Stimulated activated naive CD4-positive, alpha-beta T cell treated with Interleukin-2 at 50 U/mL for 16 hours (primary cell): ENCODE measurements at regions not wholly inside any gene's neighbourhood (a gene's known extent, or its start where the extent isn't known, plus 50 kb on each side); places are given as distances from the start of the nearest gene placed in this dataset.
"Not testable (repeated sequence)": the region's sequence is repeated elsewhere in the genome, so short reads cannot be mapped to it uniquely, and the experiment has no call there.

Experiments used
- DNase-seq: peaks from one replicate; lab custom pipeline; 2025; lab: John Stamatoyannopoulos, UW

DNA sequence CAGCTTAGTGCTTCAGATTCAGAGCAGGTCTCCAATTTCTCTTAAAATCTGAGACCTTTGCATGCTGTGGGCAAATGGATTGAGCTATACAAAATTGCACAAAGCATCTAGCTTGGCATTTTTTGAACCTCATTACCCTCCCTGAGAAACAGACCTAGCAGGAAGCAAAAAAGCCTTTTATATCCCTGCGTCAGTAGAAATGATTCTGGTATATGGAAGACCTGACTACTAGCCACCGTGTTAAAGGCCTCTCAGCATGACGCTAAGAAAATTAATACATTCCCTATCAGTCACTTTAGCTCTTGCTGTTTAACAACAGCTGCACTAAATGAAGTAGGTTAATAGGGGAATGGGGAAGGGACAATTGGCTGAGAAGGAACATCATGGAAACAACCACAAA, 110.7 kb upstream of the SMLR1 start:
- DNase-seq, result no peak

DNA sequence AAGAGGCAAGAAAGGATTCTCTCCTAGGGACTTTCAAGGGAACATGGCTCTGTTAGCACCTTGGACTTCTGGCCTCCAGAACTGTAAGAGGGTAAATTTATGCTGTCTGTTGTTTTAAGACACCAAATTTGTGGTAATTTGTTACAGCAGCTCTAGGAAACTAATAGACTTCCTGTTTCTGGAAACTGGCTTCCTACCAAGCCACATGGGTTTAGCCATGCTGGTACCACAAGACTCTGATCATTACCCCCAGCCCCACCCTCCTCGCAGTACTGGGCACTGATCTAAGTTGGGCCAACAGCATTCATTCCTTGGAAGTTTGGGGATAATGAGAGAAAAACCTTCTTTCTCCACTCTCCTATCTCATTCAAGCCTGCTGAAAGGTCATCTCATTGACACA, 109.5 kb upstream of the SMLR1 start:
- no peak for DNase-seq

DNA sequence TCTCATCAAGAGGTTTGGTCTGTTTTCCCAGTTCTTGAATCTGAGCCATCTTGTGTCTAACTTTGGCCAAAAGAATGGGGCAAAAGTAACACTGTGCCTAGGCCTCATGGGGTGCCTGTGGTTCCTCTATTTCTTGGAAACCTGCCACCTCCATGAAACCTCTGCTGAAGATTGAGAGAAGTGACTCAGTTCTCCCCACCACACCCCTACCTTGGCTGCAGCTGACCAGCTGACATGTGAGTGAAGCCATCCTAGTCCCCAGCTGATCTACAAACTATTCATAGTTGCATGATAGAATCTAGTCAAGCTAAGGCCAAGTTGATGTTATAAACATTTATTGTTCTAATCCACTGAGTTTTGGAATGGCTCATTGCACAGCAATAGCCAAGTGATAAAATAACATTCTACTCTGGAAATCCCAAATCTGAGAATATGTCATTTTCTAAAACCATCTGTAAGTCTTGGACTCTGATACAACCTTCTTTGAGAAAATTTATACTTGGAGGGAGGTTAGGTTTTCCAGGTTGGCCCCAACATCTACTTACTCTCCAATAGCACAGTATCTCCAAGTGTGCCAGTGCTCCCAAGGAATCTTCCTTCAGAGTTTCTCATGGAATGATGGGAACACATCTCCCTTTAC, 107.0 kb upstream of the SMLR1 start:
- DNase-seq, result no peak

DNA sequence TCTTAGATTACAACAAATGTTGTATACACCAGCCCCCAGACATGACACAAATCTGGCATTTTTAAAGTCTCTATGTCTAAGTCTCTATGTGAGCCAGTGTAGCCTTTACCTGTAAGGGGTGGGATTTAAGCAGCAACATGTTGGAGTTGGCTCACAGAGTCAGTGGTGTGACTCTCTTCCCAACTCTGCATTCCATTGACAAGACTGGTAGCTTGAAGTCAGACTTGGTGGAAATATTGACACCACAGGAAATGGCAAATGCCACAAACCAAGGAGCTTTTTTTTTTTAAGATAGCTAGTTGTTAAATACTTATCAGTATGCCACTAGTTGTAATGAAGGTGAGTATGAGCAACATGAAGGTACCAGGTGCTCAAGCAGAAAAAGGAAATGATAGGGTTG, 103.1 kb upstream of the SMLR1 start:
- no peak for DNase-seq

DNA sequence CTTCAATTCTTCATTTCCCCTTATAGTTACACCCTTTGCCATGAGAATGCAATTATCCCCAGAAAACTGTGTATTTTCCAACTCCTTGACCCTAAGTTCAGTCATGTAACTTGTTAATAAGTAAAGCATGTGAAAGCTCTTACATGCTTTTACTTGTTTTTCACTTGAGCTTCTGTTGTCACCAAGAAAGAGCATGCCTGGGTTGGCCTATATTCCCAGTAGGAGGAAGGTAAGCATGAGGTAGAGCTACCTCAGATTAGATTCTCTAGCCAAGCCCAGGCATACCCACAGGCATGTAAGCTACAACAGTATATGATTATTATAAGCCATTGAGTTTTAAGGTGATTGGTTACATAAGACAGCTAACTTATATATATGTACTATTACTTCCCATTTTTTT, 101.7 kb upstream of the SMLR1 start:
- no peak for DNase-seq

DNA sequence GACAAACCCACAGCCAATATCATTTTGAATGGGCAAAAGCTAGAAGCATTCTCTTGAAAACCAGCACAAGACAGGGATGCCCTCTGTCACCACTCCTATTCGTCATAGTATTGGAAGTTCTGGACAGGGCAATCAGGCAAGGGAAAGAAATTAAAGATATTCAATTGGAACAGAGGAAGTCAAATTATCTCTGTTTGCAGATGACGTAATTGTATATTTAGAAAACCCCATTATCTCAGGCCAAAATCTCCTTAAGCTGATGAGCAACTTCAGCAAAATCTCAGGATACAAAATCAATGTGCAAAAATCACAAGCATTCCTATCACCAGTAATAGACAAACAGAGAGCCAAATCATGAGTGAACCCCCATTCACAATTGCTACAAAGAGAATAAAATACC, 99.1 kb upstream of the SMLR1 start:
- not testable (repeated sequence) for DNase-seq

DNA sequence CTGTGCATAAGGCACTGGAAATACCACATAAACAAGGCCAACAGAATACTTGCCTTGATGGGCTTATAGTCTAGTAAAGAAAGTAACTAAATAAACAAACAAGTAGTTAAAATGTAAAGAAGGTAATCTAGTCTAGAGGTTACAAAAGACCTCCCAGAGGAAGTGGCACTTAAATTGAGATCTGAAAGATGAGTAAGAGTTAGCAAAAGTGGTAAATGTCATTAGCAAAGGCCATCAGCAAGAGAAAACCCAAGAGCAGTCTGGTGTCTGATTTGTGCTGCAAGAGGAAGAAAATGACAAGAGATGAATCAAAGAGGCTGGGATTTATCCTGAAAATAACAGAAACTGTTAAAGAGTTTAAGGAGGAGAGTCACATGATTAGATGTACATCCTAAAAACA, 96.6 kb upstream of the SMLR1 start:
- DNase-seq, result no peak

DNA sequence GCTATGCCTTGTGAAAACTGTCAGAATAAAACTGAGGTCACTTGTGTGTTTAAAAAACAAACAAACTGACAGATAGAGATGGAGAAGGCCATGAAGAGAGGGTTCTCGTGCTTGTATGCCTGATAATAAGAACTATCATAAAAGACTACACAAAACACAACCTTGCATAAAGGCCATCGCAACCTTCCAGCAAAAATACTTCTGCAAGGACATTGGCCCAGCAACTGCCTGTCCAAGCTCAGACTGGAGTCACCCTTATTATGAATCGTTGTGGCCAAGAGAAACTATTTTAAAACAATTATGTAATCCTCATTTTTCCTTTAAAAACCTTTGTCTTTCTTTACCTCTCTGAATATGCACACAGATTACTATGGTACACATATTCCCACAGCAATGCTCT, 93.0 kb upstream of the SMLR1 start:
- no peak for DNase-seq

DNA sequence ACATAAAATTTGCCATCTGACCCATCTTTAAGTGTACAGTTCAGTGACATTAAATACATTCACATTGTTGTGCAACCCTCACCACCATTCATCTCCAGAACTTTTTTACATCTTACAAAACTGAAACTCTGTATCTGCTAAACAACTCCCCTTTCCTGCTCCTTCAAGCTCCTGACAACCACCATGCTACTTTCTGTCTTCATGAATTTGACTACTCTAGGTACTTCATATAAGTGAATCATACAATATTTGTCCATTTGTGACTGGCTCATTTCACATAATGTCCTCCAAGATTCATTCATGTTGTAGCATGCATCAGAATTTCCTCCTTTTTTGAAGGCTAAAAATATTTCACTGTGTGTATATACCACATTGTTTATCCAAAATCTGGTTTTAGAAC, 86.9 kb upstream of the SMLR1 start:
- DNase-seq, result no peak

DNA sequence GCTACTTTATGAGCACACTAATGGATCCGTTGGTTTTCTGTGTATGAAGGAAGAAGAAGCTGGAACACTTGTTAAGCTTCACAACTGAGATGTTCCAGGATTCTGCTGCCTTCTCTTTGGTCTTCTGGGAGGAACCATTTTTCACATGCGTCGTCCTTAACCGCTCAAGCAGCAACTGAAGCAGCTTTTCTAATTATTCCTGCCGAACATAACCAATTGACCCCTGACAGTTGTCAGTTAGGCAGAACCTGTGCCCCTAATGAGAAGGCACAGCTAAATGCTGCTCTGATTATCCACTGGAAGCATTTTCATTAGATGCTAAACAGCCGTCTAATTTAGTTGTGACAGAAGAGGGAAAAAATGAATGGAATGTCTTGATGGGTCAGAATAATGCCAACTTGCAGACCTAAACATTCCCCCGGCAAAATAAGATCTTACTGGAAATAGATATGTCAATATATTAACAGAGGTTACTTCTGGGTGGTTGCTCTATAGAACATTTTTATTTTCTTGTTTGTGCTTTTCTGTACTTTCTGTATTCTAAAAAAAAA, 85.0 kb upstream of the SMLR1 start:
- no peak for DNase-seq

DNA sequence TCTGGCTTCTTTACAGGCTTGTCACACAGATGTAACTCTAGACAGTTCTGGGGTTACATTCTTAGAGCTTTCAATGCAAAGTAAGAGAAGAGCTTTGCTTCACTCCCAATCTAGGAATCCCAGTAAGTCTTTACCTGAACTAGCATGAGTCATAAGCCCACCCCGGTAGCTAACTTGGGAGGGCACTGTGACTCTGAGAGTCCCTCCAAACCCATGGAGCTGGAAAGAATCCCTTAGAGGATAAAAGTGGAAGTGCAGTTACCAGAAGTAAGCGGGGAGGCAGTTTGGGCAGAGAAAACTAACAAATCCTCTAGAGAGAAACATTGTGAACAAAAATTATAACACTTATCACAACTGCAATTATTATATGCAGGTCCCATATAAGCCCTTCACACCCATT, 84.0 kb upstream of the SMLR1 start:
- DNase-seq, result no peak

DNA sequence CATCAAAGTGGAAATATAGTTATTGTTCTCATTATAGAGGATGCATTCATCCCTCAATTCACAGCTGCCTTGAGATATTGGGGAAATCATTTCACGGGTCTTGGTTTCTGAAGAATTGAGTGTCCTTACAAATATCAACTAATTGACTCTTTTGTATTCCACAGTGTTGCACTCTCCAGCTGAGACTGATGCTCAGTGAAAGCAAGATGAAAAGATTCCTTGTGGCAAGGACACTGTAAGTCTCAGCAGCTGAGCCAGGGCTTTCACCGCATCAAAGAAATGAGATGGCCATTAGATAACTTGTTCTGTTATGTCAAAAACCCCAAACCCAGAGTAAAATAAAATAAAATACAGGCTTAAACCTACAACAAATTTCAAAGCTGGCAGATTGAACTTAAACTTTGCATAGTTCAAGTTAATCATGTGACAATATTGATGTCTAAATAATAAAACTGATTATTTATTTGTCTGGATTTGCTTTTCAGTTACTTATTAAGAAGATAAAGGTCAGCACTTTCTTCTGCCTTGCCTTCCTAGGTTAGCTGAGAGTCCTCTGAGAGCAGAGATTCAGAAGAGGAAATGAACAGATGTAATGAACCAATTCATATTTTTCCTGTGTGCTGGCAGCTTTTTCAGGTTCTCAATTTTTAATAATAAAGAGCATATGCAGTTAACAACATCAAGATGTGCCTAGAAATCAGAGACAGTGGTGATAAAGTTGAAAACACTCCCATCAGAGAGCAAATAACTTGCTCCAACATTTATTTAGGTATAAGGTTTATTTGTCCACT, 82.4 kb upstream of the SMLR1 start:
- no peak for DNase-seq

DNA sequence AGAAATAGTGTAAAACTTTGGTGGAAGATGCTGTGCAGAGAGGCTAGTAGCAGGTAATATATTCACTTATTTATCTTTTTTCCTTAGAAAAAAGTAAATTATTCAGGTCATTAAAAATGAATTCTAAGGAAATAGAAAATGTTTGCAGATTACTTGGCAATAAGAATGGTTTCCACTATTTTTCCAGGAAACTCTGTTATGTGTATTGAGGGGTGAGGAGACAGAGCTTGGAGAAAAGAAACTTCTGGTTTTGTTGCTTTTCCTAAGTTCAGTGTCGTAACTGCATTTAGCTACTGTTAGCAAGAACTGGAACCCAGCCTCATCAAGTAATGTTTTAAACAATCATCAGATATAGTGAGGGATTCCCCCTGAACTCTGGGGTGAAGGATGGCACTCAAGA, 79.2 kb upstream of the SMLR1 start:
- DNase-seq, result no peak

DNA sequence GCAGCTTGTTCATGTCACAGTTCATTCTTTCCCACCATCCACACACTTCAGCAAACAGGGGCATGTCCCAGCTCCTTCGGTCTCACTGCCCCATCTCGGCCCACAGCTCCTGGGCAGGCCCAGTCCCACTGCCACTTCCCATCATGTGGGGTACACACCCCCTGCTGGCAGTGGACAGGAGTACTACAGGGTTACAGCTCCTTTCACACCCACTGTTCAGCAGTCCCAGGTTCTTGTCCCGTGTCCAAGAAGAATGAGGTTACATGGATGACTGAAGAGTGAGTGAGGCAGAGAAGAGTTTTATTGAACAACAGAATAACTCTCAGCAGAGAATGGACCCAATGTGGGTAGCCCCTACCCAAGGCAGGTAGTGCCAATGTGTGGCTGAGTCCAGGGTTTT, 77.8 kb upstream of the SMLR1 start:
- no peak for DNase-seq

DNA sequence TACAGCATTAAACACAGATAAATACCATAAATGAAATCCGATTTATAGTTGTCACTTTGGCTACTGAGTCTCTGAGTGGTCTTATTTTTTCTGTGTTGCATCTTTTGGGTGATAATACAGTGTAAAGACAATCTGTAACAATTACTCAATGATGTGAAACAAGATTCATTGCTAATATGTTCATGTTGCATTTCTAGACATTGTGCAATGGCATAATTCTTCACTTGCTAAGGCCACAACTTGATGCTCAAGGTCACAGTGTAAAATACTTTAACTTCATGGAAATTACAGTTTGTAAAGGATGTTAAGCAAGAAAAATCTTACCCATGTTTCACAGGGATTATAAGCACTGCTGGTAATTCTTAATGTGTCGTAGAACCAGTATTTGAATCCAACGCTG, 74.9 kb upstream of the SMLR1 start:
- no peak for DNase-seq

DNA sequence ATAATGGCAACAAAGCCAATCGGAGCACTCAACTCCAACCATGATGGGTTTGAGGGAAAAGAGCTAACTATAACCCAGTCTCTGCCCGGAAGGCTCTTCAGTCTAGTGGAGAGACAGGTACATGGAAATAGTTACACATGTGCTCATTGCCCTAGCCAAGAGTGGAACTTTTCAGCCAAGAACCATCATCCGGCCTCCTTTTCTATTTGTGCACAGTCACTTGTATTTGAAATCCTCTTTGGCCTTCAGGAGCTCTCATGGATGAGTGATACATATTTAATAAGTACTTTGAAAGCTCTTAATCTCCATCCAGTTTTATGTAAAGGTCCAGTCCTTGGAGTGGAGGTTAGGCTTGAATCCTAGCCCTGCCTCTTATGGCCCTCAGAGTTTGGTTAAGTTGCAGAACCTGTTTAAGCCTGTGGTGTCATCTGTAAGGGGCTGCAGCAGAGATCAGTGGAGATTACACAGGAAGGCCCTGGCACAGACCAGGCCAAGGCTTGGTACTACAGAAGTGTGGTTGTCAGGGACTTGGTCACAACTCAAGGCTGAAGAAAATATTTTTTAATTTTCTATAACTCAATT, 72.3 kb upstream of the SMLR1 start:
- no peak for DNase-seq

DNA sequence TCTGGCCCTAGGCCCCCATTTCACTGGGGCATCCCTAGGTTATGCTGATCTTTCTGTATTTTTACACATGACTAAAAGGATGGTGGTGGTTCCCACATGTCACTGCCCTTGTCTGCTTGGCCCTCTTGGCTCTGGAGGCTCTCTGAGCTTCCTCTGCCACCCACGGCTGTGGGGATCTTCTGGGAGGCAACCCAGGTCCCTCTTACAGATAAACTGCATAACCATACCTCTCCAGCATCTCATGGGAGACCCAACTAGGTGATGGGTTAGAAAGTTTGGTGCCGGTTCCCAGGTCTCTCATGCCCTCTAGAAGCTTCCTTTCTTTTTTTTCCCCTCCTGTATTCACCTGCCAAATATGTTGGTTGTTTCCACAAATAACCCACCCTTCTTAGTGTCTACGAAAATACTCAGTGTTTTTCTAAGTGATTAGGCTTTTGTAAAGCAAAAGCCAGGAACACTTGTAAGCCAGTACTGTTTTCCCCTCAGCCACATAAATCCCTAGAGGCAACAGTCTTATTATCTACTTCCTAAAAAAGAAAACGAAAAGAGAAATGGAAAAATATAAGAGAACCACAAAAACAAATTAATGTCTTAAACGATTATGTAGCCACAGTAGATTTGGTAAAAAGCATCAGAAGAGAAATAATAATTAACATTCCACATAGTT, 71.7 kb upstream of the SMLR1 start:
- DNase-seq, result no peak

DNA sequence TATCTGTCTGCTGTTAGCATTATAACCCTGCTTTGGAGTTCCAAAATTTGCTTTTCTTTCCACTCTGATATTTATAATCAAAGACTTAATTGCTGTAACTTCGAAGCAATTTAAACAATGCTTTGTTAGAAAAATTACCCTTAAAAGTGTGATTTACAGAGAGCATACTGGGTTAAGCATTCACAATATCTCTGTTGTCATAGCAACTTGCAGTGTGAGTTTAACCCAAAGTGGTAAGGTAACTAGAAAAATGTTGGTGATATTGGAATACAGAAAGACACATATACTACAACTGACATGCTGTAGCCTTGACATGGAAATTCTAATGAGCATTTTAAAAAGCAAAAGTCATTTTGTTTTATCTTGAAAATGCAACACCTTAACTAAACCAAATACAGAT, 70.4 kb upstream of the SMLR1 start:
- DNase-seq, result no peak

DNA sequence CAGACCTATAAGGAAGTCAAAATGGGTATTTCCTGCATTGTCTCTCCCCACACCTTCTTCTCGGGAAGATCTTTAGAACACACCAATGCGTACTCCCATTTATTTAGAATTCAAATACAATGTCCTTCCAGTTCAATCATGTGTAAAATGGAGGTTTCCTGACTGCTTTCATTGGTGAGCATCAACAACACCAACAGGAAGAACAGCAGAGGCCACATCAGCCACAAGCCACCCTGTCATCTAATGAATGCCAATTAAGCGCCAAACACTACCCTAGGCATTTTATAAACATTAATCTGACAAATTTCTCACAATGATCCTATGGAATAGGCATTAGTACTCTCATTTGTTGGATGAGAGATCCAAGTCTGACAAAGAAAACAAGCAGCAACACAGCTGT, 68.4 kb upstream of the SMLR1 start:
- DNase-seq, result no peak

DNA sequence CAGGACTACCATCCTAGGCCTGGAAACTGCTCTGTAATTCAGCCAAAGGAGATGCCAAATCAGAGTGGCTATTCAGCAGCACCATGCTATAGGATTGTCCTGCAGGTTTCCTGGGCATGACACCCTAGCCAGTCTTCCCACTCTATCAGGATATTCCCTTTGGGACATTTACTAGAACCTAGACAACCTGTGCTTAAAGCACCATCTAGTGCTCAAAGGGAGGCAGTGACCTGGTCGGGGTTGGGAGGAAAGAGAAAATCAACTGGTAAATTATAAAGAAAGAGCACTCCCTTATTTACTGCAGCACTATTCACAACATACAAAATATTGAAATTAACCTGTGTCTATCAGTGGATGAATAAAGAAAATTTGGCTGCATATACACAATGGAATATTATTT, 67.2 kb upstream of the SMLR1 start:
- DNase-seq, result no peak

DNA sequence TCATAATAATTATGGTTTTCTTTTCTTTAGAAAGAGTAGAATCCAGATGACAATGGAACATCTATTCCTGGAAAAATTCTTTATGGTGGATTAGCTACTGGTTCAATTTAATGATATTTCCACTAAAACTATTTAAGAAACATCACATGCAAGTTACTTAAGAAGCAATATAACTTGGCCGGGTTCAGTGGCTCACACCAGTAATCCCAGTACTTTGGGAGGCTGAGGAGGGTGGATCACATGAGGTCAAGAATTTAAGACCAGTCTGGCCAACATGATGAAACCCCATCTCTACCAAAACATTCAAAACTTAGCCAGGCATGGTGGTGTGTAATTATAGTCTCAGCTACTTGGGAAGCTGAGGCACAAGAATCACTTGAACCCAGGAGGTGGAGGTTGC, 65.9 kb upstream of the SMLR1 start:
- no peak for DNase-seq

DNA sequence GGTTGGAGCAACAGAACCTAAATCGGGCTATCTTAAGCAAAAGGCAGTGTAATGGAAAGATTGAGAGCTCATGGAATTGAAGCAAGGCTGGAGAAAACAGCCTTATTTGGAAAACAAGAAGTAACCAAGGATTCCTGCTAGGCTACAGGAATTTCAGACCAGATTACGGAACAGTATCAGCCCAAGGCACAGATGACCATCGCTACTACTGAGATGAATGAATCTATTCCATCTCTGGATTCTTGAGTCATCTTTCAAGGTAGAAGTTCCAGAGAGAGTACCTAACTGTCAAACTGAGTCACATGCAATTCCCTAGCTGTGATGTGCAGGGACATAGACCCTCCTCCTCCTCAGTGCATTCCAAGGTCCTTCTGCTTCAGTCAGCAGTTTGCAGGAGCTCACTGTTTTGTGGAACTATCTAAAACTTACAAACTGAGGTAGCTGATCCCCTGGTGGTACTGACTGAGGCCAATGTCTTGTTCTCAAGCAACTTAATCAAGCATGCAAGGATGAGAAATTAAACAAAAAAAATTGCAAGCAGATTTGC, 62.0 kb upstream of the SMLR1 start:
- no peak for DNase-seq
